ENCODE measurements at regions not wholly inside any gene's neighbourhood (a gene's known extent, or its start where the extent isn't known, plus 50 kb on each side); places are given as distances from the start of the nearest gene placed in this dataset.

- TF ChIP-seq CTCF (conservative IDR thresholded peaks at IDR 0.05; ENCODE audit: low read depth, low read length) (no peak), EZH2 (IDR thresholded peaks at IDR 0.05; ENCODE audit: borderline replicate concordance, low read depth, low read length, poor library complexity, severe bottlenecking) (no peak)
These were observed 560.7 kb downstream of the ZNF608 start for GRCh38 chr5:124185716-124186115.
